Erythroblast (primary cell): ENCODE measurements at regions not wholly inside any gene's neighbourhood (a gene's known extent, or its start where the extent isn't known, plus 50 kb on each side); places are given as distances from the start of the nearest gene placed in this dataset.

Experiments
- DNase-seq, 2 experiments: peaks; one replicate each; lab custom pipeline; 2025; lab: John Stamatoyannopoulos, UW
- GATA1 ChIP-seq: IDR thresholded peaks from 2 replicates; pipeline ENCODE4 v1.6.1; 2011; ENCODE audit warnings: low read depth, mild to moderate bottlenecking, control low read depth, low read length, moderate library complexity
- POLR2A ChIP-seq: IDR thresholded peaks from 2 replicates; pipeline ENCODE4 v1.6.1; 2011; ENCODE audit warnings: mild to moderate bottlenecking, low read length

DNA sequence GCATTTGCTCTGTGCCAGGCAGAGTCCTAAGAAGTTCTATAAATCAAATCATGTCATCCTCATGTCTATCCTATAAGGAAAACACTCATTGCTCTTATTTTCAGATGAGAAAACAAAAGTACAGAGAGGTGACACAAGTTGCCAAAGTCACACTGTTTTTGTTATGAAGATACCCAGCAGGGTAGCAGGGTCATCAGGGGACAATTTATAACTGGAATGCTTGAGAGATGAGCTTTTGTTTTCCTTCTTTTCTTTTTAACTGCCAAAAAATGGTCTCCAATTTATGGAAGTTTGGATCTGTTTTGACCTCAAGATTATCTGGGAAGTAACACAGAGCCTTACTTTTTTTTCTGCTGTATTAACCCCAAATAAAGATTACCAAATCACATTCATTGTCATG, 354.1 kb downstream of the SUCLA2 start:
- DNase-seq: no peak
- TF ChIP-seq GATA1 (no peak), POLR2A (no peak)

DNA sequence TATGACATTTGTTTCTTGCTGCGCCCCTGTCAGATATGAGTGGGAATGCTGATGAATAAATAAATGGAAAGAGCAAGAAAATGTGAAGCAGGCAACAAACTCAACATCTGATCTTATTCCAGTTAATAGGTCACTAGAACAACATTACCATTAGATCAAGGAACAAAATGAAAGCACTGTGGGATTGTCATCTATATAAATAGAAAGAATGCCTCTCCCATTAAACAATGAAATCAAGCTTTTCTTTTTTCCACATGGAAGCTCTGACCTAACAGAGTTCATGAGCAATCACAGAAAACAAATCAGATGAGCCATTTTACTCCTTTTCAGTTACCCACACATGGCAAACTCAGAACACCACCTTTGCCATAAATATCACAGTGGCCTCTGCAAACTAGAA, 354.8 kb downstream of the SUCLA2 start:
- no peak for TF ChIP-seq POLR2A
- no peak for TF ChIP-seq GATA1
- no peak for DNase-seq

DNA sequence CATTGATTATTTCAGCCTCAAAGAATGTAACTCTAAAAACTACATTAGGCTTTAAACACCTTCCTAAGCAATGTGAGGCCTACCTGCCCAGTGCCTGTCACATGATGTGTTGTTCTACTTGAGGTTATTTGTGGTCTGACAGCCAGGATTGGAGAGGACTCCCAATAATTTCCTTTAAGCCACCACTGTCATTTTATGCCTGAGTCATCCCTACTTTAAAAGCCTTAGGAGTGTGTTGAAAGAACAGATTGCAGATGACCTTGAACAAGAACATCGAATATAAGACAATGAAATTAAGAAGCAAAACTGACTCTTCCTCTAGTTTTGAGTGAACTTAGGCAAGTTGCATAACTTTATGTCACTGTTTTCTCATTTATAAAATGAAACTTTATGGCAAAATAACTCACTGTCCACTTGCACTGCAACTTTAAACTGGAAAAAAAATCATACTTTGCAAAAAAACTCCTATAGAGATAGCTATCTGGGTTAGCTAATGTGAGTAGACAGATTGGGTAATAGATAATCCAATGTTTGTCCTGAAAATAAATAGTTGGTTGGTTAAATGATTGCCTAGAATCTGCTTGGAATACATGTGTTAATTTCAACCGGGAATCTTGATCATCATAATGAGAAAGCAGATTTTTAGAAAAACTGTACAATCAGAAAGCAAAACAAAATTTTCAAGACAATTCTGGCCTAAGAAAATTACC, 361.2 kb downstream of the SUCLA2 start:
- no peak for DNase-seq
- TF ChIP-seq GATA1: no peak
- no peak for TF ChIP-seq POLR2A

DNA sequence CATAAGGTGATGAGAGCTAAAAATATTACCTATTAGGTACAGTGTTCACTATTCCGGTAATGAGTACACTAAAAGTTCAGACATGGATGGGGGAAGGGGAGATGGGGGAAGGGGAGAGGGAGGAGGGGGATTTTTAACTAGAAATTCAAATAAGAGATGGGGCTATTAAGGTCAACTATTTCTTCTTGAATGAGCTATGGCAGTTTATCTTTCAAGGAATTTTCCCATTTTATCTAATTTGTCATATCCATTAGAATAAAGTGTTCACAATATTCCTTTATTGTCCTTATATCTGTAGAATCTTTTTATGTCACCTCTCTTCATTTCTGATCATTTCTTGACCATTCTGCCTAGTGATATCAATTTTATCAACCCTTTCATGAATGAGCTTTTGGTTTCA, 362.4 kb downstream of the SUCLA2 start:
- TF ChIP-seq POLR2A (no peak), GATA1 (no peak)

DNA sequence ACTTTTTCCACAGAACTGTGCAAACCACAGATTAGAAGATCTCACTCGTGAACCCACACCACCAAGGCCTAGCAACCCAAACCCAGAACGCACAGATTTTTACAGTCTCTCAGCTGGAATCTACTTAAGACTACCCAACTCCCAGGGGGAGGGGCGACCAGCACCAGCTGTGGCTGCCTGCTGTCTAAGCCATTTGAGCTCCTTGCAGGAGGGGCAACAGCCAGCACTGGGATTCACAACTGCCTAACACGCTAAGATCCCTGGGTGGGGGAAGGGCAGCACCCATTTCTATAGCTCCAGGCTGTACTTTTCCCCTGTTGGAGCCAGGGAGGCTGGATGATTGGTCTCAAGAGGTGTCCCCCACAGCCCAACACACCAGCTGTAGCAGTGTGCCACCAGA, 368.8 kb downstream of the SUCLA2 start:
- TF ChIP-seq POLR2A: no peak
- no peak for TF ChIP-seq GATA1
- no peak for DNase-seq

More for the DNA sequence above, 362.4 kb downstream of the SUCLA2 start:
- no peak for DNase-seq

DNA sequence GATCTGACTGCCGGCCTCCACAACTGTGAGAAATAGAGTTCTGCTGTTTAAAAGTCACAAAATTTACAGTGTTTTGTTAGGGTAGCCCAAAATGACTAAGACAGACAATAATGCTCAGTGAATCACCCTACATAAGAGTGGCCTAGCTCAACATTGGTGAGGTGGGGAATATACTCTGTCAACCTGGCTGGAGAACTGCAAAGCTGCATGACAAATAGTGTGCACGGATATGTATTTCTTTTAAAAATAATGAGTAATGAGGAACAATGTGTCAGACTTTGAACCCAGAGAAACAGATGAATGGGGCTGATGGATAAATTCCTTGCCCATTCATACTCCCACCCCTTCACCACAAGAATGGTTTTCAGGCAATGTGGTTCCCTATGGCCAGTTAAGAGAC, 372.4 kb downstream of the SUCLA2 start:
- no peak for TF ChIP-seq POLR2A
- TF ChIP-seq GATA1: no peak
- DNase-seq: no peak

DNA sequence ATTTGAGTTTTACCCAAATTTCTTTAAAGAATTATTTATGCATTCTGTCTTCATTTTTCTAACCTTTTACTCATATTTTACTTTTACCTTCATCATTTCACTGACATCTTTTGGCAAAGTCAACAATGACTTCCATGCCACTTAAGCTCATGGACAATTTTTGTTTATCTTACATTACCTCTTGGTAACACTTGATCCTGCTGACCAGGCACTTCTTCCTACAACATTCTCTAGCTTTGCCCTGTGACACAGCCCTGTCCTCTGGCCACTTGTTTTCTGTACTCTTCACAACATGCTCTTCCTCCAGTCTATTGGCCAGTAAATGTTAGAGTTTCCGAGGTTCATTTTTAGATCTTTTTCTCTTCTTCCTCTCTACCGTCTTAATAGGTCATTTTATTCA, 377.2 kb downstream of the SUCLA2 start:
- TF ChIP-seq GATA1 (no peak), POLR2A (no peak)
- no peak for DNase-seq

DNA sequence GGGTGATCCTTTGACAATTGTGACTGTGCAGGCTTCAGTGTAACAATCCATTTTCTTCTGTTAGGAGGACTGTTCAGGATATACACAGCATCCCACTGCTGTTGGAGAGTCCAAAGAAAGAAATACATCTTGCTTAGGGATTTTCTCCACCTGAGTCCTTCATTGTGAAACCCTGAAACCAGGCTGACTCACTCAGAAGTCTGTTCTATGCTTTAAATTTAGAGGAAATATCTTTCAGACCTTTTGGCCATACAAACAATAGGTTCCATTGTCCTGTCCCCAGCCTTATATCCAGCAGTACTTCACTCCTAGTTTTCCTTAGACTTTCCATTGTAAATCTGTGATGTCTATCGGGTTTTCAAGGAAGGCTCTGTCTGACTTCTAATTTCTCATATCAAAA, 379.1 kb downstream of the SUCLA2 start:
- no peak for DNase-seq
- no peak for TF ChIP-seq GATA1
- TF ChIP-seq POLR2A: no peak

DNA sequence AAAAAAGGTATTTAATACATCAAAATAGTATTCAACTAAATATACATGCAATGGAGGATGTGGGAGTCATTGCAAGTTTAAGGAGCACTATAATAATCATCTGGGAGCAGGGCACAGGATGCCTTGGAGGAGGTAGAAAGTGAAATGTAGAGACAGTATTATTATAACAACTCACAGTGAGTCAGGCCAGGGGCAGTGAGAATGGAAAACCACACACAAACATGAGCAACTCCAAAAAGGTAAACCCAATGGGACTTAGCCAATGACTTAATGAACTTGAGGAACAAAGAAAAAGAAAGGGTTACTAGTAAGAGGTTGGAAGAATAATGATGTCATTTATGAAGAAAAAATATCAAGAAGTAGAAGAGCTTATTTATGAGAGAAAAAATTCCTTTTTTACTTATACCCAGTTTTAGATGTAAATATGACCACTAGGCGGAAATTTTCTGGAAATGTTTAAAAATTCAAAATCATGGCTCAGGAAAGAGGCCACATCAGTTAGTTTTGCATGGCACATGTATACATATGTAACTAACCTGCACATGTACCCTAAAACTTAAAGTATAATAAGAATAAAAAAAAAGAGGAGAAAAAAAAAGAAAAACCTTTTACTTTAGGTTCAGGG, 389.3 kb downstream of the SUCLA2 start:
- no peak for DNase-seq
- TF ChIP-seq GATA1: no peak
- no peak for TF ChIP-seq POLR2A

DNA sequence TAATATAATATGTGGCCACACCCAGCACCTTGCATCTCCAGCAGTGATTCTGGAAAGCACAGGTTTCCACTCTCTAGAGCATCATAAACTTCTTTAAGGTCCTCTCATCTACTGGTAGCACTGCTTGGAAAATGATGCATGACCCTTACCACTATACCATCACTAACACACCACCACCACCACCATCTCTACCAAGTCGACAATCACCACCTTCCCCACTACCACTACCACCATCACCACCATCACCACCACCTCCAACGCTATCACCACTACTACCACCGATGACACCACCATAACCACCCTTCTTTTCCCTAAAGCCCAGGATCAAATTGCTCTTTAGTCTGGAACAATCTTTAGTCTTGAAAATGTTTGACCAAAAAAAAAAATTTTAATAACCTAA, 390.4 kb downstream of the SUCLA2 start:
- no peak for TF ChIP-seq POLR2A
- no peak for TF ChIP-seq GATA1
- no peak for DNase-seq

DNA sequence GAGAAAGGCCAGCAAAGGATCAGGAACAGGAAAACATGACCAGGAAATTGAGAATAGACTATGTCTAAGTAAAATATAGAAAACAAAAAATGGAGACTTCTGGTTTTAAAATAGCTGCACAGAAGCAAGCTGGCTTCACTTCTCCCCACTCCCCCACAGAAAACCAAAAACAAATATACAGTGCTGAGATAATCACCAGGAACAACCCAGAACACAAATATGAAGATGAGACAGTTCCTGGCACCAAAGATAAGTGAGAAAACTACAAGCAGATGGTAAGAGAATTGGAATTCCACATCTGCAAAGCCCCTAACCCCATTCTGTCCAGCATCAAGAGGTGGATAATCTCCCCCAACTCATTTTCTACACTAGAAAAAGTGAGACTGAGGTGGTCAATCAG, 397.7 kb downstream of the SUCLA2 start:
- DNase-seq: no peak
- TF ChIP-seq POLR2A: no peak
- no peak for TF ChIP-seq GATA1

DNA sequence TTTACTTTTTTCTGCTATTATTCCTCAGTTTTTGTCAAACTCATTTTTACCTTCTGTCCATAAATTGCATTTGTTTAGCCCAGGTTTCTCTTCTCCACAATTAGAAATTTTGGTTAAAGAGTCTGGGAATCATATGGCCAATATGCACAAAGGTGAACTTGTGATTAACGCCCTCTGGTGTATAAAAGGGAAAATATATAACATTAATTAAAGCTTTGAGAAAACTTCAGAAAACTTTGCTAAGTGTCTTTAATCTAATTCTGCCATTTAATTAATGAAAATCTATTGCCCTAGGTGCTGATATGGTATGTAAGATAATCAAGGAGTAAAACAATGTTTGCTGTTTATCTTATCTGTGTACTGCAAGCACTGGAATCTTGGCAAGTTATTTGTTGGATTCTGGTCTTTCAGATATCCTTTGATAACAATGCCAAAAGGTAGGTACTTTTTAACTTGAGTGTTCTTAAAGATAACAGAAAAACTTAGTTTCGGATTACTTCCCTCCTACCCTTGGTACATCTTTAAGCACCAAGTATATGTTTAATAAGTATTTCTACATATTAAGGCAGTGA, 402.6 kb downstream of the SUCLA2 start:
- TF ChIP-seq GATA1 (no peak), POLR2A (no peak)
- DNase-seq: peak in 1 of 2 experiments; percentile 4

DNA sequence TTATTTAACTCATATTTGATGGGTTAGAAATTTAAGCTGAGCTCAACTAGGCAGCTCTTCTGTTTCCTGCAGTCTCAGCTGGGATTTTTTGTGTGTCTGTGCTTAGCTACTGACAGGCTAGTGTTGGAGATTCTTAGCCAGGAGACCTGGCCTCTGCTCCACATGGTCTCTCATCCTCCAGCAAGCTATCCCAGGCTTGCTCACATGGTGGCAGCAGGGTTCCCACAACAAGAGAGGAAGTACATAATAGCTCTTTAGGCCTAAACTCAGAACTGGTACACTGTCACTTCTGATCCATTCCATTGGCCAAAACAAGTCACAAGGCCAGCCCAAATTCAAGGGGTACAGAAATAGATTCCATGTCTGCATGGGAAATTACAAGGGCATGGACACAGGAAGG, 406.2 kb downstream of the SUCLA2 start:
- peak; percentile 3 to 13 for DNase-seq
- TF ChIP-seq POLR2A: no peak
- TF ChIP-seq GATA1: no peak

DNA sequence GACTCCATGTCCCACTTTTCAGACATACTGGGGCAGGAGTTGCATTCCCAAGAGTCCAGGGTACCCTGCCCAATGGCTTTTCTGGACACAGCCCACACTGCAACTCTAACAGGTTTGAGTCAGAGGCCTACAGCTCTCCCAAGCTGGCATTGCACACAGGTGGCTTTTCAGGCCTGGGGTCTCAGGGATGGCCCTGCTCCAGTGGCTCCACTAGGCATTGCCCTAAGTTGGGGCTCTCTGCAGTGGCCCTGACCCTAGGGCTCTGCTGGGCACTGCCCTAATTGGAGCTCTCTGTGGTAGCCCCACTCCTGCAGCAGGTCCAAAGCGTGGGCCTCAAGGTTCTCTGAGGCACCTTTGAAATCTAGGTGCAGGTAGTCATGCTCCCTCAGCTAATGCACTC, 408.8 kb downstream of the SUCLA2 start:
- no peak for DNase-seq
- no peak for TF ChIP-seq POLR2A
- no peak for TF ChIP-seq GATA1

DNA sequence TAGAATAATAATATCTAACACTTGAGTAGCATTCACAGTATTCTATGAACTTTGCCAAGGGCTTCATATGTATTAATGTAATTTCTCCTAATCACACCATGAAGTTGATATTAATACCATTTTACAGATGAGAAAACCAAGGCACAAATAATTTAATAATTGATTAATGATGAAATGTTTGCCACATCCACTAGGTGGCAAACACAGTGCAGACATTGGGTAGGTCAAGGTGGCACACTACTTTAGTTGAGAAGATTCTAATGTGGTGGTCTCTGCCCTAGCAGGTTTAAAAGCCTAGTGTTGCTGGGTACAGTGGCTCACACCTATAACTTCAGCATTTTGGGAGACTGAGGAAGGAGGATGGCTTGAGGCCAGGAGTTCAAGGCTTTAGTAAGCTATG, 412.4 kb downstream of the SUCLA2 start:
- TF ChIP-seq GATA1 (no peak), POLR2A (no peak)
- DNase-seq: no peak
